Common myeloid progenitor, CD34-positive (primary cell): ENCODE measurements at regions not wholly inside any gene's neighbourhood (a gene's known extent, or its start where the extent isn't known, plus 50 kb on each side); places are given as distances from the start of the nearest gene placed in this dataset.
"Not testable (repeated sequence)": the region's sequence is repeated elsewhere in the genome, so short reads cannot be mapped to it uniquely, and the experiment has no call there.

Experiments used
- CTCF ChIA-PET: fragments of 350-600 bp; sonication (Branson Sonifier 250); formaldehyde crosslinking; loops from one replicate; lab custom pipeline; 2021; ENCODE audit warnings: antibody characterized with exemption; lab: Charles Lee
- POLR2A ChIA-PET: fragments of 350-600 bp; sonication (Branson Sonifier 250); formaldehyde crosslinking; loops from one replicate; lab custom pipeline; 2021; ENCODE audit warnings: antibody characterized with exemption; lab: Charles Lee
- DNase-seq, 3 donors: peaks; one replicate each; pipeline versions ENCODE4 v3.0.0 to v3.0.0-alpha.2; 2013
- H3K27ac ChIP-seq, 2 experiments: 1 replicate in 1 of 2; 2 replicates in 1 of 2; pipeline ENCODE4 v1.7.0; 2013; ENCODE audit warnings: inconsistent platforms in 2 of 2, low read length in 2 of 2, mild to moderate bottlenecking in 2 of 2, low read depth in 1 of 2, moderate library complexity in 1 of 2; ENCODE audit not compliant: severe bottlenecking in 2 of 2, insufficient read depth in 1 of 2, poor library complexity in 1 of 2
- H3K27me3 ChIP-seq, 5 experiments: replicated peaks in 2 of 5; 1 replicate in 3 of 5; 2 replicates in 2 of 5; pipeline versions ENCODE4 v1.6.1 to v1.7.0; 2013; ENCODE audit warnings: low read length in 4 of 5, mild to moderate bottlenecking in 2 of 5, moderate library complexity in 2 of 5, inconsistent platforms in 1 of 5; ENCODE audit not compliant: insufficient read depth in 5 of 5, control insufficient read depth in 4 of 5
- H3K36me3 ChIP-seq, 4 experiments: 1 replicate in 2 of 4; 2 replicates in 2 of 4; pipeline versions ENCODE4 v1.6.1 to v1.7.0; 2013; ENCODE audit warnings: low read length in 3 of 4, control low read depth in 1 of 4, mild to moderate bottlenecking in 1 of 4; ENCODE audit not compliant: control insufficient read depth in 4 of 4, insufficient read depth in 4 of 4
- H3K4me1 ChIP-seq, 4 experiments: 1 replicate in 3 of 4; 2 replicates in 1 of 4; pipeline versions ENCODE4 v1.6.1 to v1.7.1; 2013; ENCODE audit warnings: low read length in 3 of 4, mild to moderate bottlenecking in 3 of 4, control low read depth in 1 of 4, inconsistent platforms in 1 of 4, moderate library complexity in 1 of 4; ENCODE audit not compliant: control insufficient read depth in 4 of 4, insufficient read depth in 4 of 4; ENCODE audit errors: control extremely low read depth in 1 of 4
- H3K4me3 ChIP-seq, 7 experiments: 1 replicate in 4 of 7; 2 replicates in 3 of 7; pipeline versions ENCODE4 v1.5.1 to v1.7.0; 2013; ENCODE audit warnings: mild to moderate bottlenecking in 7 of 7, low read length in 6 of 7, moderate library complexity in 6 of 7, inconsistent platforms in 2 of 7, low read depth in 2 of 7, control low read depth in 1 of 7; ENCODE audit not compliant: insufficient read depth in 4 of 7, control insufficient read depth in 1 of 7; ENCODE audit errors: extremely low read depth in 1 of 7
- H3K9me3 ChIP-seq, 5 experiments: 1 replicate in 4 of 5; 2 replicates in 1 of 5; pipeline versions ENCODE4 v1.6.1 to v1.7.1; 2013; ENCODE audit warnings: low read length in 4 of 5, mild to moderate bottlenecking in 2 of 5, inconsistent platforms in 1 of 5, low read depth in 1 of 5, moderate library complexity in 1 of 5; ENCODE audit not compliant: control insufficient read depth in 4 of 5, insufficient read depth in 2 of 5; ENCODE audit errors: control extremely low read depth in 1 of 5
- WGBS: methylation state at CpG from one replicate; pipeline ENCODE4 v1.1.5; 2013; ENCODE audit not compliant: insufficient coverage; 5-methylcytosine and 5-hydroxymethylcytosine counted together

DNA sequence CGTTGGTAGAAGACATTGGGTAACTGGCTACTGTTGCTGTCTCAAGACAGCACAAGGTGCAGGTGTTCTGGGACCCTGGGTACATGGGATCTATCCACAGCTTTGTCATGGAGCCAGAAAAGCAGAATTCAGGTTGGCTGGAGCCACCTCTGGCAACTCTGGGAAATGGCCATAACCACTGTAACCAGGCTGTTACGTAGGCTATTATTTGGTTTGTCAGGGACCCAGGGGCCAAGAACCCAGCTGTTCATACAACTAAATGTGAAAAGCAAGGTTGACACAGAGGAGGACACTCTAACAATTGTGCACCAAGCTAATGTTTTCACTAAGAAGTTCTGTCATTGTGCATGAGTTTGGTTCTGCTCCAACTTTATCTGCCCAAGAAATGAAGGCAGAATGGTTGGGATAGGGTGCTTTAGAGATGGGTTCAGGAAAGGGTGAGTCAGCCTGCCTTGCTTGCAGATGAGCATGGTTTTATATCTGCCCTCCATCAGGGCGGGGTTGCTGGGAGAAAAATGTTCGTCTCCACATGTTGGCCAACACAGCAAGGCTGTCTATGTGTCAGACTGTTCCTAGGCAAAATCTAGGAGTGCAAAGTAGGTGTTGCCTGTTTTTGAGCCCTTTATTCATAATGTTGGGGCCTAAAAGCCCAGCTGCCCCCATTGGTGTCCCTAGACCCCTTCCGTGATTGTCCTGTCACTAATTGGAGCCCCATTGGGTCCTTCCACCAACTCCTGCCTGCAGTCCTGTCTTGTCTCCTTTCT, 131.3 kb upstream of the DAP start:
- H3K4me3 ChIP-seq = no peak overlapping the region
- H3K4me1 ChIP-seq = no peaks in the 10 kb centered on the region
- DNase-seq = no peak
- whole genome bisulfite sequencing = 98% methylated on average over 5 of the region's 5 CpGs
- peaks cover 0 to 5% (median 0%) of the 10 kb centered on the region in 5 experiments for H3K9me3 ChIP-seq
- no peaks in the 10 kb centered on the region for H3K27me3 ChIP-seq
- CTCF ChIA-PET = no interaction called here
- POLR2A ChIA-PET = no interaction called here
- no peak overlapping the region for H3K27ac ChIP-seq
- no peaks in the 10 kb centered on the region for H3K36me3 ChIP-seq

DNA sequence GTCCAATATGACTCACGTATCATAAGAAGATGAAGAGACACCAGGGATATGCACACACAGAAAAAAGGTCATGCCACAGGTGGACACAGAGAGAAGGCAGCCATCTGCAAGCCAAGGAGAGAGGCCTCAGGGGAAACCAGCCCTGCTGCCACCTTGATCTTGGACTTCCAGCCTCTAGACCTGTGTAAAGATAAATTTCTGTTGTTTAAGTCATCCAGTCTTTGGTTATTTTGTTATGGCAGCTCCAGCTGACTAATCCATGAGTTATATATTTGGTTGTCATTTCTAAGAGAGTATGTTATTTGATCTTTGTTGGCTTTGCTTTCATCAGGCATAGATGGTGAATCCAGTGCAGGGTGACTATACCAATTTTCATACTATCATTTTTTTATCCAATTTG, 130.2 kb upstream of the DAP start:
- Histone ChIP-seq H3K9me3 (peaks cover 0 to 5% (median 0%) of the 10 kb centered on the region in 5 experiments), H3K27me3 (no peaks in the 10 kb centered on the region), H3K4me1 (no peaks in the 10 kb centered on the region), H3K27ac (no peak overlapping the region), H3K36me3 (no peaks in the 10 kb centered on the region), H3K4me3 (no peak overlapping the region)
- no peak for DNase-seq
- POLR2A ChIA-PET = no interaction called here
- CTCF ChIA-PET = no interaction called here
- WGBS = 100% methylated on average over 1 of the region's 1 CpG

DNA sequence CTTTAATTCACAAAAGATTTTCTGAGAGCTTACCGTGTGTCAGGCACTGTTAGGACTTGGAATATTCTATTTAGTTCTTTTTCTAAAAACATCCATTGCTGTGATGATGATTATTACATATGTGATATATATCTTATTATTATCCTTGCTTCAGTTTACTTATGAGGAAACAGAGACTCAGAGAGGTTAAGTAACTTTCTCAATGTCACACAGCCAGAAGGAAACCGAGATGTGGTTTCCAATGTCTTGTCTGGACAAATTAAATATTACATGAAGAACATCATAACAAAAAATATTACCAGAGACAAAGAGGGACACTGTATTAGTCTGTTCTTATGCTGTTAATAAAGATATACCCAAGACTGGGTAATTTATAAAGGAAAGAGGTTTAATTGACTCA, 125.5 kb upstream of the DAP start:
- Histone ChIP-seq H3K4me3 (no peak overlapping the region), H3K4me1 (no peaks in the 10 kb centered on the region), H3K9me3 (peaks cover 0 to 5% (median 0%) of the 10 kb centered on the region in 5 experiments), H3K27me3 (no peaks in the 10 kb centered on the region), H3K36me3 (no peaks in the 10 kb centered on the region), H3K27ac (no peak overlapping the region)
- WGBS = no CpG with 5 or more reads among the region's 2 CpGs
- ChIA-PET POLR2A (no interaction called here), CTCF (interaction anchor here (0.6 kb wide), 1 partner anchor 238 kb away, joined by 3 read pairs; no protein-coding TSS in a partner anchor)
- DNase-seq = no peak

DNA sequence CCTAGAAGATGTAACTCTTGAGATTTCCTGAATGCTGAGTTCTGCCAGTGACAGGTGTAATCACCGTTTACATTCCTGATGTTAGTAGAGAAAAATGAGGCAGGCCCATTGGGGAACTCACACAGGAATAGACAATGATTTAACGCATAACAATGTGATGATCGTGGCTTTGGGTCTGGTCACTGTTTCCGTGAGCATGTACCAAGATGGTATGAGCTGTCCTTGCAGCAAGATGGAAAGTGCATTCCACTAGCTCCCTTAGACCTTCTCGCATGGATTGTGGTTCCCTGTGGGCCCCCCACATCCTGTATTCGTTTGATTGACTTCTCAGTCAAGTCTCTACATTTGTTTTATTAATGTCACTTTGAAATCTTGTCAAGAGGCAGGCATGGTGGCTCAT, 124.0 kb upstream of the DAP start:
- Histone ChIP-seq H3K27ac (no peak overlapping the region), H3K4me3 (no peak overlapping the region), H3K4me1 (no peaks in the 10 kb centered on the region), H3K9me3 (no peaks in the 10 kb centered on the region), H3K27me3 (peaks cover 0 to 6% (median 0%) of the 10 kb centered on the region in 5 experiments), H3K36me3 (no peaks in the 10 kb centered on the region)
- ChIA-PET POLR2A (no interaction called here), CTCF (interaction anchor here (1.8 kb wide), 1 partner anchor 28 kb away, joined by 6 read pairs; no protein-coding TSS in a partner anchor)
- DNase-seq = no peak
- WGBS = 78% methylated on average over 6 of the region's 6 CpGs

DNA sequence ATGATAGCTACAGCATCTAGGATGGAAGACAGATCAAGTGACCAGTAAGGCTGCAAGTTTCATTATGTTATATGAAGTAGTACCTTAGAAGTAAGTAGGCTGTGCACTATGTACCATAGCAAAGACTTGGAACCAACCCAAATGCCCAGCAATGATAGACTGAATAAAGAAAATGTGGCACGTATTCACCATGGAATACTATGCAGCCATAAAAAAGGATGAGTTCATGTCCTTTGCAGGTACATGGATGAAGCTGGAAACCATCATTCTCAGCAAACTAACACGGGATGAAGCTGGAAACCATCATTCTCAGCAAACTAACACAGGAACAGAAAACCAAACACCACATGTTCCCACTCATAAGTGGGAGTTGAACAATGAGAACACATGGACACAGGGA, 122.9 kb upstream of the DAP start:
- H3K9me3 ChIP-seq, H3K4me1 ChIP-seq, H3K36me3 ChIP-seq, POLR2A ChIA-PET, DNase-seq, H3K27ac ChIP-seq, H3K27me3 ChIP-seq, H3K4me3 ChIP-seq: not testable (repeated sequence)
- CTCF ChIA-PET = interaction anchor here (1.8 kb wide), 1 partner anchor 27 kb away, joined by 6 read pairs; no protein-coding TSS in a partner anchor
- 100% methylated on average over 1 of the region's 2 CpGs for WGBS

DNA sequence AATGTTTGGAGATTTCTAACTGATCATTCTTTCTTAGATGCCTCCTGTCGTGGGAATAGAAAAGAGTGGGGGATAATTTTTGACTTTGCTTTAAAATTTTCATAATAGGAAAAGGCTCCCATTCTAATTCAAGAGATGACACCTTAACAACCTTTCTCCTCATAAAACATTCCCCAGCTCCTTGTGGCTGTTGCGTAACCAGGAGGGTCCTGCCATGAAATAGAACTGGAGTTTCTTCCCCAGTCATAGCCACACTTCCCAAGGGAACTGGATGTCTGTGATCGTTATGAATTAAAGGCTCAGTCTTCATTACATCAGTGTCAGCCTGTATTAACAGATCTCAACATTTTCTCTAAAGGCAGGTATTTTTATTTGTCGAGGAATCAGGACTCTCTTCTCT, 119.9 kb upstream of the DAP start:
- Histone ChIP-seq H3K36me3 (no peaks in the 10 kb centered on the region), H3K4me3 (no peak overlapping the region), H3K27ac (no peak overlapping the region), H3K4me1 (peaks cover 0 to 10% (median 4%) of the 10 kb centered on the region in 4 experiments), H3K27me3 (peaks cover 0 to 6% (median 0%) of the 10 kb centered on the region in 5 experiments), H3K9me3 (no peaks in the 10 kb centered on the region)
- POLR2A ChIA-PET = no interaction called here
- no peak for DNase-seq
- 96% methylated on average over 3 of the region's 4 CpGs for WGBS
- CTCF ChIA-PET = no interaction called here

DNA sequence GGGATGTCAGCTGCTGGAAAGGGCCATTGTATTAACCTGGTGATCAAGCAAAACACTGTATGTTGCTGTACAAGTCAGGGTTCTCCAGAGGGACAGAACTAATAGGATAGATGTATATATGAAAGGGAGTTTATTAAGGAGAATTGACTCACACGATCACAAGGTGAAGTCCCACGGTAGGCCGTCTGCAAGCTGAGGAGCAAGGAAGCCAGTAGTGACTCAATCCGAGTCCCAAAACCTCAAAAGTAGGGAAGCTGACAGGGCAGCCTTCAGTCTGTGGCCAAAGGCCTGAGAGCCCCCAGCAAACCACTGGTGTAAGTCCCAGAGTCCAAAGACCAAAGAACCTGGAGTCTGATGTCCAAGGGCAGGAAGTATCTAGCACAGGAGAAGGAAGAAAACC, 116.0 kb upstream of the DAP start:
- POLR2A ChIA-PET, H3K4me3 ChIP-seq, DNase-seq, H3K9me3 ChIP-seq, H3K27ac ChIP-seq, H3K27me3 ChIP-seq, H3K36me3 ChIP-seq: not testable (repeated sequence)
- 94% methylated on average over 4 of the region's 4 CpGs for WGBS
- peaks cover 0 to 11% (median 7%) of the 10 kb centered on the region in 4 experiments for H3K4me1 ChIP-seq
- CTCF ChIA-PET = interaction anchor here (0.7 to 2.6 kb wide), 7 partner anchors 10 to 111 kb away, joined by 3 to 15 read pairs (median 4); no protein-coding TSS in a partner anchor
